HepG2 (cell line): ENCODE measurements at regions not wholly inside any gene's neighbourhood (a gene's known extent, or its start where the extent isn't known, plus 50 kb on each side); places are given as distances from the start of the nearest gene placed in this dataset.

Experiments
- AKNA ChIP-seq: sonication (generic); formaldehyde crosslinking; IDR thresholded peaks from 2 replicates; pipeline ENCODE4 v1.4.0; 2020; ENCODE audit warnings: missing genetic modification reagents, borderline replicate concordance
- CEBPG ChIP-seq: IDR thresholded peaks from 2 replicates; pipeline ENCODE4 v1.6.1; 2016
- HIC2 ChIP-seq: sonication (generic); formaldehyde crosslinking; IDR thresholded peaks from 2 replicates; pipeline ENCODE4 v1.9.0; 2022; ENCODE audit warnings: low read depth, missing genetic modification reagents
- HNRNPL ChIP-seq: fragments of 200-400 bp; formaldehyde crosslinking; IDR thresholded peaks from 2 replicates; pipeline ENCODE4 v1.6.1; 2017; ENCODE audit warnings: mild to moderate bottlenecking, low read depth, low read length
- HNRNPLL ChIP-seq: fragments of 200-400 bp; formaldehyde crosslinking; IDR thresholded peaks from 2 replicates; pipeline ENCODE4 v1.6.1; 2017; ENCODE audit warnings: mild to moderate bottlenecking, low read depth, low read length; ENCODE audit not compliant: poor library complexity, severe bottlenecking
- JUND ChIP-seq: sonication (generic); formaldehyde crosslinking; IDR thresholded peaks from 2 replicates; pipeline ENCODE4 v1.8.0; 2022; ENCODE audit warnings: mild to moderate bottlenecking, missing genetic modification reagents
- KDM1A ChIP-seq: IDR thresholded peaks from 2 replicates; pipeline ENCODE4 v1.6.1; 2016; ENCODE audit warnings: missing compliant biosample characterization
- KDM5B ChIP-seq: sonication (generic); formaldehyde crosslinking; IDR thresholded peaks from 2 replicates; pipeline ENCODE4 v1.4.0; 2020; ENCODE audit warnings: missing genetic modification reagents, mild to moderate bottlenecking, borderline replicate concordance
- LCORL ChIP-seq, 2 experiments: fragments of 450-650 bp in 1 of 2; sonication (generic) in 1 of 2; formaldehyde crosslinking in 1 of 2; IDR thresholded peaks; 2 replicates each; pipeline versions ENCODE4 v1.5.0 to v1.6.1; 2017 to 2020; ENCODE audit warnings: antibody characterized with exemption in 1 of 2, missing genetic modification reagents in 1 of 2
- NFE2L1 ChIP-seq: sonication (generic); formaldehyde crosslinking; IDR thresholded peaks from 2 replicates; pipeline ENCODE4 v1.4.0; 2020; ENCODE audit warnings: missing genetic modification reagents, mild to moderate bottlenecking, borderline replicate concordance
- NR2F6 ChIP-seq, 2 experiments: IDR thresholded peaks; 2 replicates each; pipeline ENCODE4 v1.6.1; 2016; ENCODE audit warnings: antibody characterized with exemption in 1 of 2, mild to moderate bottlenecking in 1 of 2
- NR3C1 ChIP-seq: sonication (generic); formaldehyde crosslinking; IDR thresholded peaks from 2 replicates; pipeline ENCODE4 v1.4.0; 2020; ENCODE audit warnings: missing genetic modification reagents
- SP5 ChIP-seq: IDR thresholded peaks from 2 replicates; pipeline ENCODE4 v1.6.1; 2016; ENCODE audit warnings: low read depth, borderline replicate concordance
- TFAP4 ChIP-seq: sonication (generic); IDR thresholded peaks from 2 replicates; pipeline ENCODE4 v1.6.1; 2016; ENCODE audit warnings: low read depth, borderline replicate concordance
- THAP11 ChIP-seq: IDR thresholded peaks from 2 replicates; pipeline ENCODE4 v1.6.1; 2016; ENCODE audit warnings: missing biosample characterization, missing genetic modification reagents
- ZNF234 ChIP-seq: sonication (generic); formaldehyde crosslinking; conservative IDR thresholded peaks from 2 replicates; pipeline ENCODE4 v1.5.1; 2020; ENCODE audit warnings: mild to moderate bottlenecking, missing genetic modification reagents
- ZNF432 ChIP-seq: sonication (generic); formaldehyde crosslinking; IDR thresholded peaks from 2 replicates; pipeline ENCODE4 v1.5.0; 2020; ENCODE audit warnings: missing genetic modification reagents, mild to moderate bottlenecking, borderline replicate concordance
- ZNF550 ChIP-seq: sonication (generic); formaldehyde crosslinking; IDR thresholded peaks from 2 replicates; pipeline ENCODE4 v1.4.0; 2020; ENCODE audit warnings: mild to moderate bottlenecking, missing genetic modification reagents, borderline replicate concordance
- ZNF678 ChIP-seq: sonication (generic); formaldehyde crosslinking; IDR thresholded peaks from 2 replicates; pipeline ENCODE4 v1.4.0; 2020; ENCODE audit warnings: mild to moderate bottlenecking, missing genetic modification reagents
- ZNF780A ChIP-seq: sonication (generic); formaldehyde crosslinking; IDR thresholded peaks from 2 replicates; pipeline ENCODE4 v1.8.0; 2022; ENCODE audit warnings: mild to moderate bottlenecking, missing genetic modification reagents, moderate library complexity
- ZNF891 ChIP-seq: sonication (generic); formaldehyde crosslinking; IDR thresholded peaks from 2 replicates; pipeline ENCODE4 v1.5.0; 2020; ENCODE audit warnings: mild to moderate bottlenecking, missing genetic modification reagents
- ZZZ3 ChIP-seq: sonication (generic); formaldehyde crosslinking; IDR thresholded peaks from 2 replicates; pipeline ENCODE4 v1.4.0; 2020; ENCODE audit warnings: missing genetic modification reagents, mild to moderate bottlenecking, borderline replicate concordance

GRCh38 chr15:31214864-31215489, 111.7 kb upstream of the KLF13 start (continued):
- TF ChIP-seq KDM5B (CRISPR knock-in tag) (no peak), ZNF891 (CRISPR knock-in tag) (0 out of 2 replicates have a peak, but pooled peaks have one; percentile 56), ZNF234 (CRISPR knock-in tag) (0 out of 2 replicates have a peak, but pooled peaks have one; percentile 22), NR2F6 (IDR thresholded peaks at IDR 0.05) (no peak), NR2F6 (CRISPR knock-in tag; IDR thresholded peaks at IDR 0.05) (0 out of 2 replicates have a peak, but pooled peaks have one; percentile 14), HNRNPL (0 out of 2 replicates have a peak, but pooled peaks have one; percentile 33), NR3C1 (CRISPR knock-in tag) (no peak), ZNF432 (CRISPR knock-in tag) (no peak), CEBPG (CRISPR knock-in tag) (peak; percentile 83), ZZZ3 (CRISPR knock-in tag) (no peak), SP5 (no peak), KDM1A (CRISPR knock-in tag) (no peak), HIC2 (CRISPR knock-in tag) (0 out of 2 replicates have a peak, but pooled peaks have one; percentile 15), LCORL (IDR thresholded peaks at IDR 0.05) (no peak), LCORL (CRISPR knock-in tag; IDR thresholded peaks at IDR 0.05) (no peak), ZNF550 (0 out of 2 replicates have a peak, but pooled peaks have one; percentile 37), THAP11 (CRISPR knock-in tag) (no peak), TFAP4 (no peak), ZNF780A (CRISPR knock-in tag) (no peak; the same call in none of the 2 replicates), HNRNPLL (no peak), NFE2L1 (no peak), JUND (CRISPR knock-in tag) (no peak), AKNA (CRISPR knock-in tag) (no peak), ZNF678 (CRISPR knock-in tag) (0 out of 2 replicates have a peak, but pooled peaks have one; percentile 39)
